CD4-positive, alpha-beta T cell treated with Interleukin-17A for 1 hour (primary cell): ENCODE measurements at regions not wholly inside any gene's neighbourhood (a gene's known extent, or its start where the extent isn't known, plus 50 kb on each side); places are given as distances from the start of the nearest gene placed in this dataset.

Experiments used
- DNase-seq: peaks from one replicate; pipeline ENCODE4 v3.0.0-alpha.2; 2020

DNA sequence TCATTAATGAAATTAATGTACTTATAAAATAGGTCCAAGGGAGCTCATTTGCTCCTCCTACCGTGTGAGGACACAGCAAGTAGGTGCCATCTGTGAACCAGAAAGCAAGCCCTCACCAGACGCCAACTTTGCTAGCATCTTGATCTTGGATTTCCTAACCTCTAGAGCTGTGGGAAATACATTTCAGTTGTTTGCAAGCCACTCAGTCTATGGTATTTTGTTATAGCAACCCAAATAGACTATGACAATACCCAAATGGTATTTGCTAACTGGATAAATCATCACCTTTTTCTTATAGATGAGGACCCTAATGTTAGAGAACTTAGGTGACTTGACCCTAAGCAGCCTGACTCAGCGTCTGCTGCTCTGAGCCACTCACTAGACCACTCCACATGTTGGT, 379.6 kb downstream of the HRH4 start:
- DNase-seq: no peak

DNA sequence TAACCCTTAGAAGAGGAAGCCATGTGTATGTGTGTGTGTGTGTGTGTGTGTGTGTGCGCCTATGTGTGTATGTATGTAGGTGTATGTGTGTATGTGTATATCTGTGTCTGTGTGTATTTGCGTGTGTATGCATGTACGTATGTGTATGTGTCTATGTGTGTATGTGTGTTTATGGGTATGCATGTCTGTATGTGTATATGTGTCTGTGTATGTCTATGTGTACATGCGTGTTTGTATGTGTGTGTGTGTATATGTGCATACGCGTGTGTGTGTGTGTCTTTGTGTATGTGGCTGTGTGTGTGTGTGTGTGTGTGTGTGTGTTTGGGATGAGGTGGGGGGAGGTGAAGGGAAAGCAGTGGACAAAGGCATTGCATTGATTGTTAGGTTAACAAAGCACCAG, 380.2 kb downstream of the HRH4 start:
- DNase-seq: no peak

DNA sequence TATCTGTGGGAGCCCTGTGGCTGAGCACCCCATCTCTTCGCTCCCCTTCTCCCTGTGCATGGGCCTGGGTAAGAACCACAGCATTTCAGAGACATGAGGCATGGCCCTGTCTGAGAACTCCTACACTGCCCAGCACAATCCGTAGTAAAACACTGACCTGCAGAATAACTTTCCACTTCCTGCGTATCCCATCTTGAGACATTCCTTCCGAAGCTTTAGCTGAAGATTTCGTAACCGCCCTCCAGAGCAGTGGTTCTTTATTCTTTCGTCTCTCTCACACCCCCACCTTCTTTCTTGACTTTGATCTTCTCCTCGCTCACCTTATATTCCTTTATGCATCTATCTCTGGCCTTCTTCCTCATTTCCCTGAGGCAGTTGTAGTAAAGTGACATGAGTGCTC, 381.1 kb downstream of the HRH4 start:
- DNase-seq: no peak

DNA sequence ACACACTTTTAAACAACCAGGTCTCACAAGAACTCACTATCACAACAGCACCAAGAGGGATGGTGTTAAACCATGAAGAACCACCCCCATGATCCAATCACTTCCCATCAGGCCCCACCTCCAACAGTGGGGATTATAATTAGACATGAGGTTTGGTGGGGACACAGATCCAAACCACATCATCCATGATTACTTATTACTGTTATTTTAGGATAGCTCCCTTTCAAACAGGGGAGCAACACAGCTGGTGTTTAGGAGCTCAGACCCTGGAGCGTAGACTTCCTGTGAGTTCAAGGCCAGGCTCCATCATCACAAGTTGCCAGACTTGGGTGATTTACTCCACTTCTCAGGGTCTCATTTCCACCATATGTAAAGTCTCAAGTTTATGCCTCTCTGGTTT, 382.7 kb downstream of the HRH4 start:
- no peak for DNase-seq

DNA sequence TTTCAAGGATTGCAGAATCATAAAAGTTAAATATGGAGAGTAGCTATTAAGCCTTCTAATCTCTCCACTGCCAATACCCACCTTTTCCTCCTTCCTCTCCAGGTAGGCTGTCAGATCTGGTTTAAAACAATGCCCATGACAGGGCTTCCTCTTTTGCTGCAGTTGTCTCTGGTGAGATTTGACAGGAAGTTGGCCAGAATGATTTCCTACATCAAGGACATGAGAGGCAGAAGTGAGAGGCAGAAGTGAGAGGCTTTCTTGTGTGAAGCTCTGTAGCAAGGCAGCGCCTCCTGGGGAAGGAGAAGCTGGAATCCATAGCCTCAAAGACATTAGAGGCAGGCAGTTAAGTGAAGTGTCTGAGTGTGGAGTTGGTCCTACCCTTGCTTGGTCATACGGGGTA, 385.7 kb downstream of the HRH4 start:
- peak; percentile 2 for DNase-seq

DNA sequence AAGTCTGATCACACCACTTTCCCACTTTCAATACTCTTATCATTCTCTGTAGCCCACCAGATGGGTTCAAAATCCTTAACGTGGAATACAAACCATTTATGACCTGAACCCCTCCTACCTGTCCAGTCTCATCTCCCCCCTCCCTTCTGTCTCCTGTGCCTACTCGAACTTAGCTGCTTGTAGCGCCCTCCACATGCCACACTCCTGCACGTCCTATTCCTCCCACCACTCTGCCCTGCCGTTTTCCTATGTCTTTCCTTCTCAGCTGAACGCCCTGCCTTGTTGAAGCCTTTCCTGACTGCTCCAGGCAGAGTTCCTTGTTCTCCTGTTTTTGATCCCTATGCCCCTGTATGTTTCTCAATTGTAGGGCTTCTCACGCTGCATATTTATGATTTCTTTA, 390.1 kb downstream of the HRH4 start:
- DNase-seq: no peak

DNA sequence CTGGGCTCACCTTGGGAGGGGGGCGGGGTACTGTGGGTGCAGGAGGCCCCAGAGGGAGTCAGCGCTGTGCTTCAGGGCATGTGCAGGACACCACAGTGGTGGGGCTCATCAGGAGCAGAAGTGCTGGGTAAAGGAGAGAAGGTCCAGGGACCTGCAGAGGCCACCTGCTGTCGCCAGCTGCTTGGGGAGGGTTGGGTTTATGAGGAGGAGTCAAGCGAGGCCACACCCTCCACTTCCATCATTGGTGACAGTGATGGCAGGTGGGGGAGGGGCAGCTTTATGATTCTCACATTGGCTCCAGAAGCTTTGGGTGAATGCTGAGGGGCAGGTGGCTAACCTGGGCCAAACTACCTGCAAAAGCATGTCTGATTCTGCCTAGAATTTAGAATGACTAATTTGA, 392.6 kb downstream of the HRH4 start:
- no peak for DNase-seq

DNA sequence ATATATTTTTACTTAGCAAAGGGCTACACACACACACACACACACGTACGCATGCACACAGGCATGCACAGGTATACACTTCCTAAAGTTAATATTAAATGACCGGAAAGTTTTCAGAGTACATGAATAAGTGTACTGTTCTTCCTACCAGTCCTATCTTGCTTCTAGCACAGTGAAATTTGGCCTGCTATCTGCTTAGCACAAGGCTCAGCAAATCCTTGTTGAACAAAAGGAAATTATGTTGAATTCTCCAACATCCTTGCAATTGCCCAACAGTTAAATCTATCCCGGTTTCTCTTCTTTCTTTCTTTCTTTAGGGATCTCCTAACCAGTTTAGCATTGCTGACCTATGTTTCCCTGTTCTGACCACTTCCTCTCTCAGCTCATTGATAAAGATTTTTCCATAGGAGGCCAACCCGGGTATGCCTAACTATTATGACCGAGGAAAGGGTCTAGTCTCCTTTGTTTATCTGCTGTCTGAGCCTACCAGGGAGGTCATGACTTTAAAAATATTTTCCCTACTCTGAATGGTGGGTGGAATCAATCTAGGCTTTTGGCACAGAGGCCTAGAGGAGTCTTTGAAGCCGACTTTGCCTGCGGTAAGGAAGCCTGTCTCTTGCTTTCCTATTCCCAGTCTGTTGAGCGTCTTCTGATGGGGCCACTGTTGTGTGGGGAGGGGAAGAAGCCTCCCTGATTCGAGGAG, 400.7 kb downstream of the HRH4 start:
- no peak for DNase-seq

DNA sequence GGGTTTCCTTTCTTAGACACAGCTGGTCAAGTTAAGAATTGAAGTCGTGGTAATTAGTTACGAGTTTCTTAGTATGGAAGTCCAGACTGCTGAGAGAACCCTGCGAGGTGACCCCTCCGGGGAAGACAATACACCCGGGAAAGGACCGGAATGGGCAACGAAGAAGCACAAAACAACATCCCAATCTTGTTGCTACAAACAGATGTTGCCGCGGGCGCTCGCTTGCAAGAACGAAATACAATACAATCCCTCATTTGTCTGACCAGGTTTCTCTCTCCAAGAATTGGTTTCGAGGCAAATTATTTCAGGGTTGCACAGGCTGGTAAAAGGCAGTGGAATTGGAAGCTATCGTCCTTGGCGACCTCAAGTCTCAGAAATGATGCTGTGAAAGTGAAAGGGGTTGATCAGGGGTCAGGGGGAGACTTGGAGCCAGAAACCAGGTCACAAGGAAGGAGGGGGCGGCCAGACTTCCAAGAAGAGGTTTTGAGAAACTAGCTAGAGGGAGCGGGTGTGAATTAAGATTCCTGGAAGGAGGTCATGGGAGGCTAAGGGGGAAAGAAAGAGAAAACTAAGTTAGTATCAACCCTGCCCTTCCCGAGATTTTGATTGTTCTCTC, 401.9 kb downstream of the HRH4 start:
- no peak for DNase-seq

DNA sequence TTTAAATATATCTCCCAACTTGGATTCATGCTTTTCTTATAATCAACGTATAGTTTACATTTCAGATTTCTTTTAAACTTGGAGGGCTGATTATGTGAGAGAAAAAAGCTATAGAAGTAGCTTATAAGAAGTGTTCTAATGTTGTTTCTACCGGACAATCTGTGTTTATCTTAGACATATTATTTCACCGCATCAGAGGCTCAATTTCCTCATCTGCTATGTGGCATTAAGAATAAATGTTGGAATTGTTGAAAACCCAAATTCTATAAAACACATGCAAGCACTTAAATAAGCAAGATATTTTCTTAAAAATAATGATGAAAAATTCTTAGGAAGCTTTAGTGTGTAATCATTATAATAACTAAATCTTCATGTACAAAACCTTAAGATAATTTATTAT, 407.9 kb downstream of the HRH4 start:
- DNase-seq: no peak

DNA sequence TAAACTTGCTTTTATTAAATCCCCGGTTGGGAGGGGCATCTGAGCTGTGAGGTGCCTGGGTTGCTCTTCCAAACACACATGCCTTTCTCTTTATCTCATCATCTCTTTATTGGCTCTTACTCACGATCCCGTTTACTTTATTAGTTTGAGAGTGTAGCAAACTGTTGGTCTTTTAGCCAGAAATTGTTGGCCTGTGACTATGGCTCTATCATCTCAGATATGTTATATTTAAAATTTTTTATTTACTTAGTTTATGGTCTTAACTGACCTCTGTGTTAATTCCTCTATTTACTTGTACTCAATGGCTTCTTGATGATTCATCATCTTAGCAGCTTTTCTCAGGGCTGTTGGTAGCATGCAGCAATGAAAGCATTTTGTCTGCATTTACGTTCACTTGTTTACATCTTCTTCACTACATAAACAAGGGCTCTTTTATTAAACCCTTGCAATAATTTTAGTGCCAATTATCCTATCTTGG, 408.4 kb downstream of the HRH4 start:
- no peak for DNase-seq

DNA sequence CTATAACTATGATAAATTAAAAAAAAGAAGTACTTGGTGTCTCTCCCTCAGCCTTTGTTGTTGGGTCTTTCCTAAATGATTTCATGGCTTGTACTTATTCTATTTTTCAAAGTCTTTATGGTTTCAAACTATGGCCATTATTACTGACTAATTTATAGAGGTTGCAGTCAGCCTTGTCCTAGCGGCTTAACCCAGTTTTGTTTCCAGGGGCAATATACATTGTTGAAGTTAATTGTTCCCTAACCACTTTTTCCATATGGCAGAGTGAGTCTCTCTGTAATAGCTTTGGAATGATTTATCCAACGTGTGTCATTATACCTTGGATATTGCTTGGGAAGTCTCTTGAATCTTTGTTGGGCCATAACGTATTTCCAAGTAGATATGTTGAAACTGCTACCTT, 408.8 kb downstream of the HRH4 start:
- DNase-seq: no peak

DNA sequence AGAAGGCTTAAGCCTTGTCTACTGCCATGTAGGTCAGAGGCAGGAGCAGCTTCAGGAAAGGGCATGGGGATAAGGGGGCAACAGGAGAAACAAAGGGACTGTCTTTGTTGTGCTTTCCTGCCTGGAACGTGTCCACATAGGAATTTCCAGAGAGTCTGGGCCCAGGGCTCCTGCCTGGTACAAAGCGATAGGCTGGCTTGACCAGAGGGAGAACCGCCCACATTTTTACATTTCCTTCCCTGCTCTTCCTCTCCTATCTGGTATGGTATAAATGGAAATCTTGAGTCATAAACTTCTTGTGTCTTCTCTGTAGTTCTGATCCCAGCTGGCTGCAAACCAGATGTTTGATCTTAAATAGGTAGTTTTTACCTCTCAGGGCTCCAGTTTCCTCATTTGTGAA, 414.8 kb downstream of the HRH4 start:
- DNase-seq: no peak

DNA sequence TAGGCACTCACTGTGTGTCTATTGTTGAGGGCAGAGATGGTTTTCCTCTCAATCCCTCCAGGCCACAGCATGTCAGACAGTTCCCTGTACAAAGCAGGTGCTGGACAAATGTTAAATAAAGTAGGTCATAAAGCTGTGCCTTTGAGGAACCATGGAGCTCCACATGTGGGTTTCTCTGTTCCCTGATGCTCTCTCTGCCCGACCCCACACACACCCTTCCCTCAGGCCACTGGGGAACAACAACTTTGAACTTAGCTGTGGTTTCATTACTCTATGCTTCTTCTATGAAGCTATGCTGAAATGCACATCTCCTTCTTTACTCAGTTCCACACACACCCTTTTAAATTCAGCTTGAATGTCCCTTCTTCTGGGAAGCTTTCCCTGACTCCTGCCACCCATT, 415.3 kb downstream of the HRH4 start:
- no peak for DNase-seq

DNA sequence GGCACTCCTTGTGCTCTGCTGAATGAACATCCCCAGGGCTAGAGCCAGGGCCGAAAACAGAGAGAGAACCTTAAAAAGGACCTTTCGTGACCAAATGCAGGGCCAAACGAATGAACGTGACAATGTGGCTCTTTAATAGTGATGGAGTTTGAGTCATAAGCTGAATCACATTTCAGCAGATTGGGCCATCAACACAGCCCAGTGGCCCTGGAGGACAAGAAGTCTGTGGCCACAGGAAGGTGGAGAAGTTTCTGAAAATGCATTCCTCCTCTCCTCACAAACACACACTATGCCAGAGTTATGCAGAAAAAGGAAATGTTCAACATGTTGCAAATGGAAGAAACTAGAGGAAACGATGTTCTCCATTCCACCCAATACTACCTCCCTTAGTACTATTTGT, 415.8 kb downstream of the HRH4 start:
- no peak for DNase-seq

DNA sequence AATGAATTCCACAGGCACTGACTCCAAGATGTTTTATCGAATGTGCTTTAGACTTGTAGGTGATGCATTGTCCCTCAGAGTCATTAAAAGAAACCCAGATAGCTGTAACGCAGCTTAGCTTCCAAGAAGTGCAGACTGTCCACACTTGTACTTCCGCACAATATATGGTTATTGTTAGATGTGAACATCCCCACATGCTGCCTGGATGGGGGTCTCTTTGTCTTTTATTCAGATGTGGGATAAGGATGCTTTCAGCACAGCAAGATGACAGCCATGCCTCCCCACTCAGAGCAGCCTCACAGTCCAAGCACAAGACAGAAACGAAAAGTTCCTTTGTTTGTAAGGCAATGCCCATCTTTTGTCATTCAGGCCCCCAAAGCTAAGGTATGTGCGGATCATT, 416.6 kb downstream of the HRH4 start:
- DNase-seq: no peak

DNA sequence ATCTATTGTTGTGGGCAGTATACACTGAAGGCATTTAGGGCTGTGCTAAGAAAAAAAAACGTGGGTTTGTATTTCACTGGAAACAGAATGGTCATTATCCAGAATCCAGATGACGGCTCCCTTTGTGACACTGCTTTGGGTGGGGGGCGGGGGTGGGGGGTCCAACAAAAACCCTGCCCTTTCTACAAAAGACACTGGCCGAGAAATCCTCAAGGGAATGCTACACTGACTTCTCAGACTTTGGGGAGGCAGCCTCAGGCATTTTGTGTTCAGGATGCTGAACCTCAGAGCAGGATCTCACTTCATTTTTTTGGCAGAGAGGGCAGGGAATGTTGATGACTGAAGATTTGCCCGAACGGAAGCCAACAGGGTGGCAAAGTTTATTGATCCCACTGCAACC, 417.1 kb downstream of the HRH4 start:
- DNase-seq: no peak

DNA sequence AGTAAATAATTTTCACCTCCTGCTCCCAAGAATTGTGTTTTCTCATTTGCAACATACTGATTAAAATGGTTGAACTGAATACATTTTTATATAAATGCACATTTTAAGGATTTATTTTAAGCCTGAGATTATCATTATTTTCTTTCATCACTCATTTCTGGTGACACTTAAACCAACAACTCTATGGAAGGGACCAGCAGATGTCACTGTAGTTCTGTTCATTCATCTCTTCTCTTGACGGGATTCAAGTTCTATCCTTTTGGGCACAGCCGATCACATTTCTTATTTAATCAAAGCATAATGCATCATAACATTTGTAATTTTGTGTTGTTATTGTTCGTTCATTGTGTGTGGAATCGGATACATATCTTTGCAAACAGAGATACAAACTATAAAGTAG, 417.9 kb downstream of the HRH4 start:
- DNase-seq: no peak

DNA sequence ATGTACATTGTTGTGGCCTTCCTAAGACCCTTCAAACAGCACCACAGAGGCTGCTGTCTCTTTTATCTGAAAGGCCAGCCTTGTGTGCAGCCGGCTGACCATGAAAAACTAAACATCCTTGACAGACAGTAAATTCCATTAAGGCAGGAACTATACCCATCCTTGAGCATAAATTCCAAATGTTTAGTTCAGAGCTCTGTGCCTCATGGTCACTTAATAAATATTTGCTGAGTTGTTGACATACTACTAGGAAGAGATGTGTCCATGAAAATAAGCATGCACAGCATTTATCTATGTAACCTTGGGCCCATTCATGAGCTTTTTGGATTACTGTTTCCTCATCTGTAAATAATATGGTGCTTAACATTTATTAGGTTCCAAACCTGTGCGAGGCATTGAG, 424.8 kb downstream of the HRH4 start:
- DNase-seq: no peak

DNA sequence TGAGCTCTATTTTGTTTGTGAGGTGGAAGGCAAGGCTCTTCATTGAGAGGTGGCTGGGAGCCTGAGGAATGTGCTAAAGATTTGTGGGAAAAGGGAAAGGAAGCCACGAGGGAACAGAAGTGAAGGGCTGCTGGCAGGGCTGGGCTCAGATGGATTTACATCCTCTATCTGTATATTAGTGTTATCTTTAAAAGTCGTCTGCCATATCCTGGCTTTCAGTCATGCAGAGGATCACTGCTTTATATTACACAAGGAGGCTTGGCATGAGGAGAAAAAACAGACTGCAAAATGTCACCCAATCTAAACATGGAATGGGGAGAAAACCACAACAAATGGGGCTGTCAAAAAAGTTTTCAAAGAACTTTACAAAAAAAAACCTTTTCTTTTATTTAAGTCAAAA, 434.4 kb downstream of the HRH4 start:
- DNase-seq: no peak

DNA sequence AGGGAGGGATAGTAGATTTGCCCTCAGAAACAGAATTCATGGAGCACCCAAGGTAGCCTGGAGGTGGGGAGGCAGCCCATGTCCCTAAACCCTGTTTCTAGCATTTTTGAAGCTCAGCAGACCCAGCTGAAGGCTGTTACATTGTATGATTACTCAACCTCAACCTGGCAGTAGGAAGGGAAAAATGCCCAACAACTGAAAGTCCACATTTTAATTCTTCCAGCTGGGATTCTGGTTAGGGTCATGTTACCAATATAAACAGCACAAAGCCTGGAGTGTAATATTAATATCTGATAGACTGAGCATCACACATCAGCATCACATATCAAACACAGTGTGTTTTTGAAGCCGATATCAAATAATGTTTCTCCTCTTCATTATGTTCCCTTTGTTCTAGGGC, 437.0 kb downstream of the HRH4 start:
- DNase-seq: no peak

DNA sequence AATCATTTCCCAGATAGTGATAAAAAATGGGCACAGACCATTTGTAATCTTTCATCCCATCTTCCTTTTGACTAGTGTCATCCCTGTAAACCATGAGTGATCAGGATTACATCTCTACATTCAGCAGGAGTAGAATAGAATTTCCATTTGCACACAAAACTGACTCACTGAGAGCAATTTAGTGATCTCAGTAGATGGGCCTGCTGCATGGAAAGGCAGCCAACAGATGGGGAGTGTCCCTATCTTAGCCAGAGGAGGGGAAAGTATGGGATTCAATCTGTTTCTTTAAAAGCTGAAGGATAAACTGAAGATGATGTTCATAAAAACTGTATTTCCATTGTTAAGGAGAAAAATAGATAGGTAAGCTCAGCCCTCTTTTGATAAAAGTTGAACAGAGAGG, 441.7 kb downstream of the ZNF521 start:
- no peak for DNase-seq

DNA sequence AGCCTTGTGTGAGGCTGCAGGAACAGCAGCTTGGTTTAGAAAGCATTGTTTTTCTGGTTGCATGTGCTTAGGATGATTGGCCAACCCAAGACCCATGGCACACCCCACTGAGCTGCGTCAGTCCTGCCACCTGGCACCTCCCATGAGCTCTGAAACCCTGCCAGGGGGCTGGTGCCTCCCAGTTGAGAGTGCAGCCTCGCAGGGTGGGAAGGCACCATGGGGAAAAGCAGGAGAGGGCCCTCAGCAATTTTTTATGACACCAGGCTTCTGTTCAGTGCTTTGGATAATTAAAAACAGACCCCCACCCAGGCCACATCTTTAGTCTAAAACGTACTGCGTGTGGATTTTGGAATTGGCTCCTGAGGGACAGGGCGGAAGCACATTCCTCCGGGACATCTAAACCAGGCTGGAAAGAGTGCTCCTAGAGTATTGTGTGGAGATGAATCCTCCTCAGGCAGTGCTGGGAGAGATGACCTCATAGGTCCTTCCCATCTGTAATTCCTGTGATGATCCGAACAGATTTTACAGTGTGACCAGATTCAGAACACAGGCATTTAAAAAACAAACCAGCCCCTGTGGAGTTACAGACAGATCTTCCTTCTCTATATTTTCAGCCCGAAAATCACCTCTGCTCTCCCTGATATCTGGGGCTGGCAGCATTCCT, 438.3 kb downstream of the ZNF521 start:
- DNase-seq: no peak

DNA sequence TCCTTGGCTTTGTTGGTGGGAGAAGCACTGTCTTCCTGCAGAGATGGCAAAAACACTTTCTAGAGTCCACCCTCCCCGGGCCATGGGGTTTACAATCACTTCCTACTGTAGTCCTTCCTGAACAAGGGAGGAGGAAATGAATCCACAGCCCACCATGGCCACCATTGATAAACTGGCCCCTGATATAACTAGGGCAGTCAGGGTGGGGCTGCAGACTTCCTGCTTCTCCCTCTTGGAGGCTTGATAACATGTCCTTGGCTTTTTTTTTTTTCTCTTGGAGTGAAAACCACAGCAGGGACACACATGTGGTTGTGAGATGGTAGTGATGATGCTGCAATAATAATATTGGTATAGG, 437.8 kb downstream of the ZNF521 start:
- no peak for DNase-seq

DNA sequence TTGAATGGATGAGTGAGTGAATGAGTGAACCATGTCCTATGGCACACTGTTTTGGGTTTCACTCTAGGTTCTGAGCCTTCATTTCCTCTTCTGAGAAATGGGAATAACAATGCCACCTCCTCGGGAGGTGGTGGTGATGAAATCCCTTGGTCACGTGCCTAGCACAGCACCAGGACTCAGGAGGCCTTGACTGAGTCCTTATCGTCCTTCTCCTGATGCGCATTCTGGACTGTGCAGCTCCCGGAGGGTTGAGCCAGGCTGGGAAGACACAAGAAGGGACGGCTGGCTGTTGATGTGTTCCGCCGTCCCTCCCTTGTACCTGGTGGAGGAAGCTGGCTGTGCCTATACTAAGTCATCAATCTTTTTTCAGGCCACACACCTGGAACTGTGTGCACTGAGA, 437.3 kb downstream of the ZNF521 start:
- no peak for DNase-seq
